AG08395 (cell line): ENCODE measurements at regions not wholly inside any gene's neighbourhood (a gene's known extent, or its start where the extent isn't known, plus 50 kb on each side); places are given as distances from the start of the nearest gene placed in this dataset.
A peak's percentile ranks its signal among the peaks of the same experiment; 100 is the strongest.

Experiments used
- DNase-seq: peaks from one replicate; pipeline ENCODE4 v3.0.0; 2012; ENCODE audit warnings: mixed read lengths, low spot score

DNA sequence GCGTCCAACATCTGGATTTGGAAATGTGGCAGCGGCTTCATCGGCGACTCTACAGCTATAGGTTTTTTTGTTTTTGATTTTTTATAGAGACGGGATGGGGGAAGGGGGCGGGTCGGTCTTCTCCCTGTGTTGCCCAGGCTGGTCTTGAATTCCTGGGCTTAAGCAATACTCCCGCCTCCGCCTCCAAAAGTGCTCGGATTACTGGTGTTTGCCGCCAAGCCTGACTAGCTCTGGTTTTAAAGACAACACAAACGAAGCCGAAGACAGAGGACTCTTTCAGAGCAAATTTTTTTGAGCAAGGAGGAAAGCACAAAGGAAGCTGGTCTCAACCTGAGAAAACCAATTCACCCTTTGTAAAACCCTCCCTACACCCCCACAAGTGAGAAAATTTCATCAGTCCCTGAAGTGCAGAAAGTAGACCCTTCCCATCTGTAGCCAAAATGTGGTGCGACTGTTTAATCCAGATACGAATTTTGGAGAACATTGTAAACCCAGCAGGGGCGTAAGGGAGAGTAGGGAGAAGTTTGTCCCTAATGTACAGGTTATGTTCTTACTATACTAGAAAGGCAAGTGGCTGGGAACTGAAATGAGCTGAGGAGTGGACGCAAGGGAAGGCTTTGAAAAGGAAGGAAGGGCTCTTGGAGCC lies 185.9 kb downstream of the TRIM27 start:
- no peak for DNase-seq

DNA sequence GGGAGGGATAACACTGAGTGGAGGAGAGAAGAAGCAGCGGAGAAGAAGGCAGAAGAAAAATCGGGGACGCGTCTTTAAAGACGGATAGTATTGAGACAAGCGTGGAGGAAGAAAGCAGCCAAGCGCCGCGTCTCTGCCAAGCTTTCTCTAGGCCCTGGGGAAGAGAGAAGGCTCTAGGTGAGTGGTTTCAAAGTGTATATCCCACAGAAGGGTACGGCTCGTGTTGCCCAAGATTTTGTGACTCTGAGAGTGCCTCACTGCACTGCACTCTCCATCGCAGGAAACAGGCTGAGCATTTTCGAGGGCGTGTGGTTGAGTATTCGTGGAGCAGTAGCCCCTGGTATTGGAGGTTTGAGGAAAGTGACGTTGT lies 185.4 kb downstream of the TRIM27 start:
- no peak for DNase-seq

GRCh38 chr6:28741363-28741762 lies 182.4 kb downstream of the TRIM27 start:
- DNase-seq: no peak

DNA sequence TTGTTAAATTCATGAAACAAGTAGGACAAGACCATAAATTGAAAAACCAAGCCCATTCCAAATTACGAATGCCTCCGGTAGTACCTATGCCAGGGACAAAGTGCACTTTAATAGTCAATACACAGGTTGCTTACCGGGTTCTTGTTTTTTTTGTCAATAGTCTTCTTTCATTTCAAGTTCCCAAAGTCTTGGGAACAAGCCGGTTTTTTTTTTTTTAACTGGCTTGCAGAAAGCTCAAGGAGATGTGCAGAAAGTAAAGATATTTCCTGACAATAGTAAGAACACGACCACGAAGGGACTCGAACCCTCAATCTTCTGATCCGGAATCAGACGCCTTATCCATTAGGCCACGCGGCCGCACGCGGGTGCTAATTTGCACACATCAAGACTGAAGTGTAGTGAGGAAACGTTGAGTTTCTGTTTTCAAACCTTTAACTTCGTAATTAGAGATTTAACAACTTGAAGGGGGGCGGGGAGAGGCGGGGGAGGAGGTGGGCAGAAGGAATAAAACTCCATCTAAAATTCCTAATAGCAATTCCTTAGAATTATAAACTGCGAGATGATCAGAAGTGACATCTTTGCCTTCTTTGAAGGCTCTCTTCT lies 181.0 kb downstream of the TRIM27 start:
- peak; percentile 12 for DNase-seq

GRCh38 chr6:28743271-28743789 lies 180.5 kb downstream of the TRIM27 start:
- no peak for DNase-seq

GRCh38 chr6:28747083-28747630 lies 176.6 kb downstream of the TRIM27 start:
- no peak for DNase-seq

DNA sequence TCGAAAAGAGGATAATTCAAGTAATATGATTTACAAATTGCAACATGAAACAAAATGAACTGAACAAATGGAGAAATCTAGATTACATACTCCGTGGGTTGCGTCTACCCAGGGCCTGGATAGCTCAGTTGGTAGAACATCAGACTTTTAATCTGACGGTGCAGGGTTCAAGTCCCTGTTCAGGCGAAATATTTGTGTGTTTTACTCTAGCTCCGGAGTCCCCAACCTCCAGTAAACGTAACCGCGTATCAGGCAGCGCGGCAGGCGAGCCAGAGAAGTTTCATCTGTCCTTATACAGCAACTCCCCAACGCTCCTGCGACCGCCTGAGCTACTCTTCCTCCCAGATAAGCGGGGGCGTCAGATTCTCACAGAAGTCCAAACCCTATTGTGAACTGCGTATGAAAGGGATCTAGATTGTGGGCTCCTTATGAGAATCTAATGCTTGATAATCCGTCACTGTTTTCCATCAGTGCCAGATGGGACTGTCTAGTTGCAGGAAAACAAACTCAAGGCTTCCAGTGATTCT lies 176.1 kb downstream of the TRIM27 start:
- peak; percentile 7 for DNase-seq

GRCh38 chr6:28748192-28748591 lies 175.6 kb downstream of the TRIM27 start:
- no peak for DNase-seq

DNA sequence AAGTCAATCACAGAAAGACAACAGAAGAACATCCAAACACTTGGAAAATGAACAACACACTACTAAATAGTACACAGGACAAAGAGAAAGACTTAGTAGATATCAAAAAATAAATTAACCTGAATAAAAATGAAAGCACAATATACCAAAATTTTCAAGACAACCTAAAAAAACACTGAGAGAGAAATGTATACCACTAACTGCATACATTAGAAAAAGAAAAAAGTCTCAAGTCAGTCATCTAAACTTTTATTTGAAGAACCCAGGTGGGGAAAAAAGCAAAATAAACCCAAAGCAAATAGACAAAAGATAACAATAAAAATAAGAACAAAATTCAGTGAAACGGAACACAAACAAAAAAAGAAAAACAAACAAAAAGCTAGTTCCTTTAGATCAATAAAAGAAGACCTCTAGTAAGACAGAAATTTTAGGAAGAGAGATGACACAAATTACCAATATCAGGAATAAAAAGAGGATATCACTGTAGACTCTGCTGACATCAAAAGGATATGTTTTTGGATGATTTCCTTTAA lies 172.8 kb downstream of the TRIM27 start:
- no peak for DNase-seq

DNA sequence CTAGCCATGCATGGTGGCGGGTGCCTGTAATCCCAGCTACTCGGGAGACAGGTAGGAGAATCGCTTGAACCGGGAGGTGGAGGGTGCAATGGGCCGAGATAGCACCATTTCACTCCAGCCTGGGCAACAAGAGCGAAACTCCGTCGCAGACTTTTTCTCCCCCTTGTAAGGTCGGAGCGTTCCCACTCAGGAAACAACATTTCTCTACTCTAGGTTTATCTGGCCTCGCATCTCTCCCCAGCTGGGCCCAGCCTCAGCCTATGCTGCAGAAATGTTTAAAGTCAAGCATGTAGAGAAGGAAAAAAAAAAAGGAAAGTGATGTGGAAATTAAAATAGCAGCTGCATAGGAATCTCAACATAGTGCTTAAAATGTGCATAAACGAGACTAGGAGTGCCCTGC lies 172.3 kb downstream of the TRIM27 start:
- no peak for DNase-seq

- DNase-seq: no peak
Measured at GRCh38 chr6:28751963-28752350, 171.8 kb downstream of the TRIM27 start.

DNA sequence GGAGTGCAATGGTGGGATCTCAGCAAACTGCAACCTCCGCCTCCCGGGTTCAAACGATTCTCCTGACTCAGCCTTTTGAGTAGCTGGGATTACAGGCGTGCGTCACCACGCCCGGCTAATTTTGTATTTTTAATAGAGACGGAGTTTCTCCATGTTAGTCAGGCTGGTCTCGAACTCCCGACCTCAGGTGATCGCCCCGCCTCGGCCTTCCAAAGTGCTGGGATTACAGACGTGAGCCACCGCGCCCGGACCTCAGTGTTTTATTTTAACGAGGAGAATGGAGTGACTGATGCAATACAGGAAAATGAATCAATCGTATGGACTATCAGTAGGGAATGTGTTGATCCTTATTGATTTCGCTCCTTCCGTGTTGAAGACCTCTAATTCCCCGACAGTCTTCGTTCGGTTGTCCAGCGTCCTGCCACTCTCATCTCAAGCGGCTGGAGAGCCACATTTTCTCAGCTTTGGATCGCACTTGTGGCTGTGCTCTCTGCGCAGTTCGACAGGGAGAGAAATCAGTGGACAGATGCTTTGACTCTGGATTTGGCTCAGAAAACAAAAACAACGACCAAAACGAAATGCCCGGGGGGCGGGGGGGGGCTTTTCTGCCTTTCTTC lies 166.2 kb downstream of the TRIM27 start:
- DNase-seq: no peak

- DNase-seq: no peak
Measured at GRCh38 chr6:28758046-28758817, 165.6 kb downstream of the TRIM27 start.

DNA sequence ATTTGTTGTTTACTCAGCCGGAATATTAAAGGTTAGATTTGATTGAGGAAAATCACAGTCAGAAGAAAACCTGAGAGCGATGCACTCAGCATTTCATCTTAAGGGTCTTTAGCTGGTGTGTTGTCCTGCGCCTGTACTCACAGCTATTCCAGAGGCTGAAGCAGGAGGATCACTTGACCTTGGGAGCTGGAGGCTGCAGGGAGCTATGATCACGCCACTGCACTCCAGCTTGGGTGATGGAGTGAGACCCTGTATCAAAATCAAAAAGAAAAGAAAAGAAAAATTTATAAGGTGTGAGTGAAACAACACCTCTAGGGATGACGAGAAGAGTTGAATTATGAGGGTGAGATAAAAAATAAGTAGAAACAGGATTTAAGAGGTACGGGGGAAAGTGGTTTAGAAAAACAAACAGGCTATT lies 165.0 kb downstream of the TRIM27 start:
- DNase-seq: no peak

DNA sequence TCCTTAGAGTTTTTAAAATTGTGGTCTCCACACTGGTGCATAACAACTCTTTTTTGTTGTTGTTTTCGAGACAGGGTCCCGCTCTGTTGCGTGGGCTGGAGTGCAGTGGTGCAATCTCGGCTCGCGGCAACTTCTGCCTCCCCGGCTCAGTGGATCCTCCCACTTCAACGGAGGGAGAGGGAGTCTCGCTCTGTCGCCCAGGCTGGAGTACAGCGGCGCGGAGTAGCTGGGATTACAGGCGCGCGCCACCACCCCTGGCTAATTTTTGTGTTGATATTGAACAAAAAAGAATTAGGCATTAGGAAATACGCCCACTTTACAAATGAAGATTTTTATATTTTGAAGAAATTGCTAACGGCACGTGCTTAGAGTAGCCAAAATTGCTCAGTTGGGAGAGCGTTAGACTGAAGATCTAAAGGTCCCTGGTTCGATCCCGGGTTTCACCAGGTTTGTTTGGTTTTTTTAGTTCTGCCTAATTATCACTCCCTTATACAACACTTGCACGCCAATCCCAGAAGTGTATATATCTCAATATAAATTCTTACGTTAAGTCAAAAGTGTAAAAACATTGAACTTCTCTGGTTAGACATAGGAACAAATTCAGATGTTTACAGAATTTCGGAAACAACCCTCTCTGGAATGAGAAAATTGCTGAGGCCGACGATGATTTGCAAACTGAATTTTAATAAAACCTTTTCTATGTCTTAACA lies 159.6 kb downstream of the TRIM27 start:
- DNase-seq: no peak

- DNase-seq: no peak
Measured at GRCh38 chr6:28764761-28765282, 159.0 kb downstream of the TRIM27 start.

GRCh38 chr6:28765978-28766351 lies 157.8 kb downstream of the TRIM27 start:
- no peak for DNase-seq

- DNase-seq: no peak
Measured at GRCh38 chr6:28766426-28766825, 157.4 kb downstream of the TRIM27 start.

- DNase-seq: no peak
Measured at GRCh38 chr6:28767133-28767532, 156.7 kb downstream of the TRIM27 start.

DNA sequence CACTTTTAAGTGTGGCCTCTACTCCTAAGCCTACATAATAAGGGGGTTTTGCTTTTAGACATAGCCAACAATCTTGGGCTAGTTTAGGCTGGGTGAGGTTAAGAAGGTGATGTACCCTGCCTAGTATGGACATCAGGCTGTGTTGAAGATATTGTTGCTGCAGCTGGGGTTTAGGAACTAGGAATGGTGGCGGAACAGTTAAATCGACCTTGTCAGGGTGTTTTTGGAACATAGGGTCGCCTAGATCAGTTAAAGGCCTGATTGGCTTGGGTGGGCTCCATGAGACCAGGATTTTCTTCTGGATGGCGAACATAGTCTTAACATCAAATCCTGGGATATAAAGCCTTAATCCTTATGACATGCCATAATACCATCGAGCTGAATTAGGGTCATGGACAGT lies 156.1 kb downstream of the TRIM27 start:
- DNase-seq: no peak
